Liver (tissue), 8 donors: ENCODE measurements at regions not wholly inside any gene's neighbourhood (a gene's known extent, or its start where the extent isn't known, plus 50 kb on each side); places are given as distances from the start of the nearest gene placed in this dataset.

Source experiments
- DNase-seq: peaks from one replicate; pipeline ENCODE4 v3.0.0-alpha.2; 2017; ENCODE audit warnings: low spot score
- H3K27ac ChIP-seq, 2 donors: one replicate each; pipeline ENCODE4 v1.7.0; 2013; ENCODE audit warnings: inconsistent platforms in 2 of 2, low read length in 2 of 2, control low read depth in 1 of 2, low read depth in 1 of 2, mild to moderate bottlenecking in 1 of 2
- H3K27me3 ChIP-seq, 4 donors: one replicate each; pipeline versions ENCODE4 v1.6.1 to v1.7.0; 2013; ENCODE audit warnings: low read length in 3 of 4, inconsistent platforms in 1 of 4, mild to moderate bottlenecking in 1 of 4, moderate library complexity in 1 of 4; ENCODE audit not compliant: control insufficient read depth in 4 of 4, insufficient read depth in 4 of 4
- H3K36me3 ChIP-seq, 4 donors: one replicate each; pipeline versions ENCODE4 v1.6.1 to v1.7.0; 2013; ENCODE audit warnings: low read length in 3 of 4, mild to moderate bottlenecking in 3 of 4, low read depth in 1 of 4, moderate library complexity in 1 of 4; ENCODE audit not compliant: control insufficient read depth in 4 of 4, insufficient read depth in 3 of 4
- H3K4me1 ChIP-seq, 4 donors: one replicate each; pipeline versions ENCODE4 v1.6.1 to v1.7.0; 2013; ENCODE audit warnings: low read length in 3 of 4, mild to moderate bottlenecking in 3 of 4, moderate library complexity in 1 of 4; ENCODE audit not compliant: control insufficient read depth in 4 of 4, insufficient read depth in 4 of 4
- H3K4me3 ChIP-seq, 3 donors: one replicate each; pipeline versions ENCODE4 v1.6.1 to v1.7.0; 2013; ENCODE audit warnings: low read length in 3 of 3, control low read depth in 1 of 3, low read depth in 1 of 3, mild to moderate bottlenecking in 1 of 3
- H3K9ac ChIP-seq, 2 donors: one replicate each; pipeline ENCODE4 v1.7.0; 2013; ENCODE audit warnings: low read length in 2 of 2, mild to moderate bottlenecking in 2 of 2, moderate library complexity in 2 of 2, control low read depth in 1 of 2, low read depth in 1 of 2
- H3K9me3 ChIP-seq, 4 donors: one replicate each; pipeline versions ENCODE4 v1.6.1 to v1.7.0; 2013; ENCODE audit warnings: low read length in 3 of 4; ENCODE audit not compliant: control insufficient read depth in 4 of 4
- CTCF ChIP-seq: fragments of 150-350 bp; IDR thresholded peaks from 2 replicates; pipeline ENCODE4 v1.5.1; 2017; ENCODE audit warnings: improper control_type of control experiment, low read depth, low read length; ENCODE audit not compliant: missing input control
- GABPA ChIP-seq, 2 donors: IDR thresholded peaks in 1 of 2; conservative IDR thresholded peaks in 1 of 2; 2 replicates each; pipeline ENCODE4 v1.6.1; 2016; ENCODE audit warnings: antibody characterized with exemption in 2 of 2, mild to moderate bottlenecking in 1 of 2, moderate library complexity in 1 of 2
- HNF4A ChIP-seq, 2 donors: conservative IDR thresholded peaks; 2 replicates each; pipeline ENCODE4 v1.6.1; 2016; ENCODE audit warnings: antibody characterized with exemption in 2 of 2, mild to moderate bottlenecking in 2 of 2
- HNF4G ChIP-seq: IDR thresholded peaks from 2 replicates; pipeline ENCODE4 v1.6.1; 2016; ENCODE audit warnings: antibody characterized with exemption
- RAD21 ChIP-seq, 2 donors: IDR thresholded peaks; 2 replicates each; pipeline ENCODE4 v1.6.1; 2016; ENCODE audit warnings: antibody characterized with exemption in 2 of 2, mild to moderate bottlenecking in 2 of 2
- REST ChIP-seq: IDR thresholded peaks from 2 replicates; pipeline ENCODE4 v1.6.1; 2016; ENCODE audit warnings: antibody characterized with exemption, mild to moderate bottlenecking
- SP1 ChIP-seq: IDR thresholded peaks from 2 replicates; pipeline ENCODE4 v1.6.1; 2018; ENCODE audit warnings: antibody characterized with exemption, mild to moderate bottlenecking
- YY1 ChIP-seq: IDR thresholded peaks from 2 replicates; pipeline ENCODE4 v1.6.1; 2016; ENCODE audit warnings: antibody characterized with exemption, mild to moderate bottlenecking
- whole genome bisulfite sequencing: extraction: QIAGEN DNeasy Blood & Tissue Kit; methylation state at CpG from one replicate; pipeline ENCODE4 v1.1.7; 2013; 5-methylcytosine and 5-hydroxymethylcytosine counted together
- donor health status: healthy.
- donor health status: healthy.
- donor health status: healthy.
- donor health status: healthy.
- donor health status: healthy.

- TF ChIP-seq HNF4A (conservative IDR thresholded peaks at IDR 0.05) (no peak), YY1 (no peak), CTCF (no peak), HNF4G (no peak), SP1 (no peak)
These were observed 322.2 kb upstream of the USP25 start (continued) for GRCh38 chr21:15407585-15407984.

- no peaks in the 10 kb centered on the region for H3K27me3 ChIP-seq
- H3K9ac ChIP-seq: no peak overlapping the region
- no peak overlapping the region for H3K27ac ChIP-seq
- no peak overlapping the region for H3K4me3 ChIP-seq
- H3K9me3 ChIP-seq: peaks cover 0 to 3% (median 0%) of the 10 kb centered on the region in 4 donors
- no peak for TF ChIP-seq RAD21 (IDR thresholded peaks at IDR 0.05)
- TF ChIP-seq REST: no peak
- no peaks in the 10 kb centered on the region for H3K36me3 ChIP-seq
- 95% methylated on average over 2 of the region's 2 CpGs for WGBS
- peaks cover 0 to 8% (median 4%) of the 10 kb centered on the region in 4 donors for H3K4me1 ChIP-seq
- DNase-seq: no peak
These were observed 321.7 kb upstream of the USP25 start for GRCh38 chr21:15408089-15408488.

- Histone ChIP-seq H3K27ac (no peak overlapping the region), H3K4me1 (peaks cover 0 to 8% (median 4%) of the 10 kb centered on the region in 4 donors), H3K9me3 (no peaks in the 10 kb centered on the region), H3K9ac (no peak overlapping the region), H3K4me3 (no peak overlapping the region), H3K36me3 (no peaks in the 10 kb centered on the region), H3K27me3 (no peaks in the 10 kb centered on the region)
- TF ChIP-seq GABPA (IDR thresholded peaks at IDR 0.05 in 1 of 2, conservative IDR thresholded peaks at IDR 0.05 in 1 of 2): no peak
- DNase-seq: no peak
- 95% methylated on average over 1 of the region's 1 CpG for WGBS
These were observed 320.8 kb upstream of the USP25 start for GRCh38 chr21:15409031-15409430.

GRCh38 chr21:15410853-15411252, 318.9 kb upstream of the USP25 start:
- peaks cover 0 to 8% (median 4%) of the 10 kb centered on the region in 4 donors for H3K4me1 ChIP-seq
- H3K4me3 ChIP-seq: no peak overlapping the region
- no peaks in the 10 kb centered on the region for H3K9me3 ChIP-seq
- no peak overlapping the region for H3K27ac ChIP-seq
- no peaks in the 10 kb centered on the region for H3K36me3 ChIP-seq
- no peaks in the 10 kb centered on the region for H3K27me3 ChIP-seq
- no peak for TF ChIP-seq HNF4A (conservative IDR thresholded peaks at IDR 0.05)
- 96% methylated on average over 3 of the region's 3 CpGs for WGBS
- no peak for DNase-seq
- no peak overlapping the region for H3K9ac ChIP-seq
